H1 (cell line): ENCODE measurements at regions not wholly inside any gene's neighbourhood (a gene's known extent, or its start where the extent isn't known, plus 50 kb on each side); places are given as distances from the start of the nearest gene placed in this dataset.

Source experiments
- CTCF ChIA-PET: fragments of 300-600 bp; sonication (Branson Sonifier 250); formaldehyde crosslinking; loops from one replicate; lab custom pipeline; 2021; ENCODE audit not compliant: partially characterized antibody; lab: Charles Lee
- POLR2A ChIA-PET: fragments of 300-600 bp; sonication (Branson Sonifier 250); formaldehyde crosslinking; loops from one replicate; lab custom pipeline; 2021; ENCODE audit warnings: inconsistent platforms; ENCODE audit not compliant: partially characterized antibody; lab: Charles Lee
- DNase-seq, 2 experiments: peaks; one replicate each; pipeline versions ENCODE4 v3.0.0 to v3.0.0-alpha.2; 2010 to 2022; ENCODE audit warnings: low spot score in 2 of 2, low read depth in 1 of 2, mixed read lengths in 1 of 2
- FAIRE-seq: peaks from 2 replicates; lab custom pipeline; 2011; peaks lifted over from hg19 to GRCh38; lab: Jason Lieb, UNC
- H2AFZ ChIP-seq: 2 replicates; pipeline ENCODE4 v1.8.1; 2012; ENCODE audit warnings: low read length, inconsistent platforms
- H2AK5ac ChIP-seq: 2 replicates; pipeline ENCODE4 v1.6.1; 2013; ENCODE audit warnings: low read depth, low read length
- H2BK120ac ChIP-seq: replicated peaks from 2 replicates; pipeline ENCODE3; 2013; ENCODE audit warnings: low read depth, low read length, inconsistent platforms
- H2BK12ac ChIP-seq: 2 replicates; pipeline ENCODE4 v1.6.1; 2013; ENCODE audit warnings: low read depth, low read length
- H2BK15ac ChIP-seq: 2 replicates; pipeline ENCODE4 v1.6.1; 2013; ENCODE audit warnings: low read length
- H2BK20ac ChIP-seq: 2 replicates; pipeline ENCODE4 v1.6.1; 2013; ENCODE audit warnings: low read length
- H2BK5ac ChIP-seq: 2 replicates; pipeline ENCODE4 v1.6.1; 2013; ENCODE audit warnings: low read depth, low read length
- H3K14ac ChIP-seq: 2 replicates; pipeline ENCODE4 v1.6.1; 2013; ENCODE audit warnings: inconsistent platforms; ENCODE audit not compliant: insufficient read length
- H3K18ac ChIP-seq: 2 replicates; pipeline ENCODE4 v1.6.1; 2013; ENCODE audit warnings: low read length; ENCODE audit errors: extremely low read depth
- H3K23ac ChIP-seq: 2 replicates; pipeline ENCODE4 v1.6.1; 2013; ENCODE audit warnings: inconsistent platforms; ENCODE audit not compliant: insufficient read length
- H3K23me2 ChIP-seq: 2 replicates; pipeline ENCODE4 v1.6.1; 2013; ENCODE audit warnings: low read depth, low read length
- H3K27ac ChIP-seq: 2 replicates; pipeline ENCODE4 v1.6.1; 2011; ENCODE audit warnings: low read depth, low read length, inconsistent platforms
- H3K27me3 ChIP-seq, 4 experiments: replicated peaks in 1 of 4; 1 replicate in 1 of 4; 2 replicates in 3 of 4; pipeline versions ENCODE4 v1.6.1 to v1.8.1; 2011 to 2013; ENCODE audit warnings: low read length in 3 of 4, mild to moderate bottlenecking in 3 of 4, inconsistent platforms in 2 of 4, mixed read lengths in 2 of 4, moderate library complexity in 1 of 4; ENCODE audit not compliant: control insufficient read depth in 3 of 4, insufficient read depth in 3 of 4; ENCODE audit errors: extremely low read depth in 1 of 4
- H3K36me3 ChIP-seq, 4 experiments: 2 replicates each; pipeline versions ENCODE4 v1.6.1 to v1.8.1; 2011 to 2013; ENCODE audit warnings: mild to moderate bottlenecking in 4 of 4, low read length in 3 of 4, moderate library complexity in 2 of 4, control low read depth in 1 of 4, inconsistent platforms in 1 of 4; ENCODE audit not compliant: insufficient read depth in 4 of 4, control insufficient read depth in 2 of 4
- H3K4ac ChIP-seq: replicated peaks from 2 replicates; pipeline ENCODE3; 2013; ENCODE audit warnings: low read length, low read depth, mixed read lengths, inconsistent platforms; ENCODE audit not compliant: insufficient read length
- H3K4me1 ChIP-seq, 4 experiments: replicated peaks in 1 of 4; 1 replicate in 1 of 4; 2 replicates in 3 of 4; pipeline versions ENCODE4 v1.6.1 to v1.8.1; 2011 to 2013; ENCODE audit warnings: low read length in 3 of 4, inconsistent platforms in 2 of 4, mixed read lengths in 1 of 4; ENCODE audit not compliant: insufficient read depth in 4 of 4, control insufficient read depth in 3 of 4
- H3K4me2 ChIP-seq, 2 experiments: 2 replicates each; pipeline versions ENCODE4 v1.6.1 to v1.8.1; 2011 to 2013; ENCODE audit warnings: low read depth in 2 of 2, low read length in 2 of 2, control low read depth in 1 of 2, inconsistent platforms in 1 of 2, mild to moderate bottlenecking in 1 of 2; ENCODE audit not compliant: insufficient read depth in 1 of 2
- H3K4me3 ChIP-seq, 4 experiments: fragments of 200-600, 300-600 bp in 1 of 4; sonication (generic), shearing (Covaris generic), sonication (Bioruptor Twin) in 1 of 4; 2 replicates each; pipeline versions ENCODE4 v1.5.1 to v1.8.1; 2011 to 2016; ENCODE audit warnings: low read length in 4 of 4, low read depth in 3 of 4, control low read depth in 2 of 4, inconsistent platforms in 2 of 4, mild to moderate bottlenecking in 2 of 4, mixed read lengths in 1 of 4, moderate library complexity in 1 of 4; ENCODE audit not compliant: insufficient read depth in 2 of 4; ENCODE audit errors: extremely low read depth in 1 of 4
- H3K56ac ChIP-seq: replicated peaks from 2 replicates; pipeline ENCODE3; 2013; ENCODE audit warnings: low read depth, mild to moderate bottlenecking, mixed read lengths, low read length, inconsistent platforms; ENCODE audit not compliant: insufficient read length
- H3K79me1 ChIP-seq: 2 replicates; pipeline ENCODE4 v1.6.1; 2013; ENCODE audit warnings: low read depth, low read length, control low read depth
- H3K79me2 ChIP-seq, 2 experiments: 2 replicates each; pipeline versions ENCODE4 v1.6.1 to v1.8.1; 2012 to 2013; ENCODE audit warnings: low read length in 2 of 2, mild to moderate bottlenecking in 2 of 2, inconsistent platforms in 1 of 2; ENCODE audit not compliant: insufficient read depth in 2 of 2, control insufficient read depth in 1 of 2
- H3K9ac ChIP-seq, 4 experiments: replicated peaks in 1 of 4; 1 replicate in 1 of 4; 2 replicates in 3 of 4; pipeline versions ENCODE4 v1.6.1 to v1.8.1; 2011 to 2013; ENCODE audit warnings: low read depth in 3 of 4, low read length in 3 of 4, control low read depth in 2 of 4, mild to moderate bottlenecking in 2 of 4, moderate library complexity in 2 of 4, inconsistent platforms in 1 of 4; ENCODE audit errors: extremely low read depth in 1 of 4
- H3K9me3 ChIP-seq, 2 experiments: 2 replicates each; pipeline versions ENCODE4 v1.6.1 to v1.8.1; 2012 to 2013; ENCODE audit warnings: mild to moderate bottlenecking in 2 of 2, moderate library complexity in 2 of 2, control low read depth in 1 of 2, inconsistent platforms in 1 of 2, low read depth in 1 of 2, low read length in 1 of 2, mixed read lengths in 1 of 2; ENCODE audit not compliant: insufficient read depth in 2 of 2
- H4K20me1 ChIP-seq, 2 experiments: replicated peaks in 1 of 2; 2 replicates each; pipeline versions ENCODE3 to v1.8.1; 2011 to 2013; ENCODE audit warnings: inconsistent platforms in 2 of 2, low read length in 2 of 2, mild to moderate bottlenecking in 1 of 2; ENCODE audit not compliant: insufficient read depth in 2 of 2, control insufficient read depth in 1 of 2
- H4K5ac ChIP-seq: 2 replicates; pipeline ENCODE4 v1.6.1; 2013; ENCODE audit warnings: low read length, low read depth, mixed read lengths, inconsistent platforms; ENCODE audit not compliant: insufficient read length
- H4K8ac ChIP-seq: 2 replicates; pipeline ENCODE4 v1.8.0; 2013; ENCODE audit warnings: mild to moderate bottlenecking, moderate library complexity, low read length, inconsistent platforms; ENCODE audit not compliant: insufficient read depth; ENCODE audit errors: extremely low read depth
- H4K91ac ChIP-seq: replicated peaks from 2 replicates; pipeline ENCODE3; 2013; ENCODE audit warnings: low read length, mixed read lengths, inconsistent platforms; ENCODE audit not compliant: insufficient read length
- ASH2L ChIP-seq: fragments of 200-600, 300-600 bp; sonication (generic); IDR thresholded peaks from one replicate; pipeline ENCODE4 v1.7.1; 2017; ENCODE audit warnings: low read length
- BACH1 ChIP-seq: IDR thresholded peaks from 2 replicates; pipeline ENCODE4 v1.6.1; 2012; ENCODE audit warnings: low read length, improper control_type of control experiment
- CEBPB ChIP-seq: IDR thresholded peaks from 2 replicates; pipeline ENCODE4 v1.6.1; 2012; ENCODE audit warnings: low read depth, low read length
- FOSL1 ChIP-seq: IDR thresholded peaks from 2 replicates; pipeline ENCODE4 v1.6.1; 2011; ENCODE audit warnings: mild to moderate bottlenecking, low read depth, low read length, moderate library complexity; ENCODE audit not compliant: insufficient read depth
- GTF2F1 ChIP-seq: IDR thresholded peaks from 2 replicates; pipeline ENCODE4 v1.6.1; 2012; ENCODE audit warnings: low read depth, low read length, improper control_type of control experiment, borderline replicate concordance
- KDM5A ChIP-seq: fragments of 200-600 bp; IDR thresholded peaks from 2 replicates; pipeline ENCODE4 v1.7.1; 2012; ENCODE audit warnings: mild to moderate bottlenecking, low read length, inconsistent platforms, mixed read lengths
- POLR2AphosphoS5 ChIP-seq: IDR thresholded peaks from 2 replicates; pipeline ENCODE4 v1.6.1; 2011; ENCODE audit warnings: low read depth, low read length
- SIX5 ChIP-seq: IDR thresholded peaks from 2 replicates; pipeline ENCODE4 v1.6.1; 2011; ENCODE audit warnings: mild to moderate bottlenecking, low read depth, low read length
- TAF7 ChIP-seq: optimal IDR thresholded peaks from 2 replicates; pipeline ENCODE3; 2011; ENCODE audit warnings: low read depth, mild to moderate bottlenecking, inconsistent platforms, low read length, moderate library complexity, borderline replicate concordance
- ZNF274 ChIP-seq: IDR thresholded peaks from 2 replicates; pipeline ENCODE4 v1.7.0; 2012; ENCODE audit warnings: low read length, borderline replicate concordance; ENCODE audit errors: extremely low read depth
- WGBS, 2 experiments: shearing (Covaris generic) in 1 of 2; methylation state at CpG; one replicate each; pipeline versions ENCODE4 v1.1.6 to v1.1.7; 2013 to 2015; ENCODE audit warnings: low lambda C conversion rate in 2 of 2, mixed read lengths in 2 of 2, inconsistent platforms in 1 of 2, low coverage in 1 of 2, missing lambda C conversion rate in 1 of 2; ENCODE audit not compliant: insufficient replicate concordance in 2 of 2, insufficient coverage in 1 of 2, insufficient read length in 1 of 2; ENCODE audit errors: extremely low coverage in 1 of 2, missing lambda C conversion rate in 1 of 2; 5-methylcytosine and 5-hydroxymethylcytosine counted together
- TF ChIP-seq, protein P1 (sequence below): IDR thresholded peaks from 2 replicates; pipeline ENCODE4 v1.6.1; 2011; ENCODE audit warnings: low read length, improper control_type of control experiment
- TF ChIP-seq, protein P2 (sequence below): IDR thresholded peaks from 2 replicates; pipeline ENCODE4 v1.6.1; 2011; ENCODE audit warnings: low read depth, mild to moderate bottlenecking, low read length; ENCODE audit not compliant: insufficient read depth

DNA sequence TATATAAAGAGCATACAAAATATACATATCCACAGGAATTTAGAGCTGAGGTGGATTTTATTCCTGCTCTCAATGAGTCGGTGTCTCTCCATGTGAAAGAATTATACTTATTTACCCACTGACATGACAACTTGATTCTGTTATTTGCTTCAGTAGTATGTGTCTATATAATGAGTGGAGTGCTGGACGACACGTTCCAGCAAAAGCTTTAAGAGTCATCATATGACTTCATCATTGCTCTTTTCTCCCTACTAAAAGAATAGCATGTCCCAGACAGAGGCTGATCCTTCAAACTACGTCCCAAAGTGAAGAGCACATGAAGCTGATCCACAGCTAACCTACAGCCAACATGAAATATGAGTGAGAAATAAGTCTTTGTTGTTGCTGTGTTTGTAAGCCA, 54.3 kb upstream of the GNB4 start:
- Histone ChIP-seq H4K5ac (no peak overlapping the region), H3K36me3 (no peaks in the 10 kb centered on the region), H2BK15ac (no peak overlapping the region), H2BK20ac (no peak overlapping the region), H3K4me1 (no peaks in the 10 kb centered on the region), H3K23ac (no peak overlapping the region), H3K79me1 (no peaks in the 10 kb centered on the region), H3K14ac (no peak overlapping the region), H2AFZ (no peak overlapping the region), H3K27ac (no peak overlapping the region), H3K4me2 (no peak overlapping the region), H3K4me3 (no peak overlapping the region), H3K79me2 (no peaks in the 10 kb centered on the region), H3K4ac (no peak overlapping the region), H4K91ac (no peak overlapping the region), H3K23me2 (no peaks in the 10 kb centered on the region), H3K27me3 (no peaks in the 10 kb centered on the region), H2BK120ac (no peak overlapping the region)
- WGBS, 2 experiments: 80% methylated on average over 4 of the region's 4 CpGs; no CpG with 5 or more reads in 1 of the 2 experiments
- no peak for DNase-seq
- POLR2A ChIA-PET: no interaction called here
- TF ChIP-seq, protein P1, sequence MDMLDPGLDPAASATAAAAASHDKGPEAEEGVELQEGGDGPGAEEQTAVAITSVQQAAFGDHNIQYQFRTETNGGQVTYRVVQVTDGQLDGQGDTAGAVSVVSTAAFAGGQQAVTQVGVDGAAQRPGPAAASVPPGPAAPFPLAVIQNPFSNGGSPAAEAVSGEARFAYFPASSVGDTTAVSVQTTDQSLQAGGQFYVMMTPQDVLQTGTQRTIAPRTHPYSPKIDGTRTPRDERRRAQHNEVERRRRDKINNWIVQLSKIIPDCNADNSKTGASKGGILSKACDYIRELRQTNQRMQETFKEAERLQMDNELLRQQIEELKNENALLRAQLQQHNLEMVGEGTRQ: no peak
- TF ChIP-seq ASH2L (no peak), KDM5A (no peak), CEBPB (no peak), BACH1 (no peak), POLR2AphosphoS5 (no peak), SIX5 (no peak), FOSL1 (no peak), ZNF274 (no peak), GTF2F1 (no peak), TAF7 (no peak)
- TF ChIP-seq, protein P2, sequence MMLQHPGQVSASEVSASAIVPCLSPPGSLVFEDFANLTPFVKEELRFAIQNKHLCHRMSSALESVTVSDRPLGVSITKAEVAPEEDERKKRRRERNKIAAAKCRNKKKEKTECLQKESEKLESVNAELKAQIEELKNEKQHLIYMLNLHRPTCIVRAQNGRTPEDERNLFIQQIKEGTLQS: no peak
- TF ChIP-seq, all 59 proteins: peak for 0
- Histone ChIP-seq H2BK12ac (no peak overlapping the region), H3K9me3 (no peaks in the 10 kb centered on the region), H4K8ac (no peak overlapping the region), H2BK5ac (no peak overlapping the region), H3K9ac (no peak overlapping the region), H3K56ac (no peak overlapping the region), H3K18ac (no peak overlapping the region), H4K20me1 (no peaks in the 10 kb centered on the region), H2AK5ac (no peak overlapping the region)
- CTCF ChIA-PET: interaction anchor here (0.6 to 2.1 kb wide), 4 partner anchors 9 to 190 kb away, joined by 3 to 10 read pairs (median 3); no protein-coding TSS in a partner anchor
- no peak for FAIRE-seq
